Parathyroid adenoma (tissue), 2 donors: ENCODE measurements at regions not wholly inside any gene's neighbourhood (a gene's known extent, or its start where the extent isn't known, plus 50 kb on each side); places are given as distances from the start of the nearest gene placed in this dataset.

ENCODE experiments used
- H2AFZ ChIP-seq: fragments of 300-600 bp; sonication (generic); one replicate; pipeline ENCODE4 v1.7.0; 2017; ENCODE audit warnings: antibody characterized with exemption, mild to moderate bottlenecking
- H3K27ac ChIP-seq: fragments of 300-600 bp; sonication (generic); one replicate; pipeline ENCODE4 v1.7.0; 2017
- H3K27me3 ChIP-seq: fragments of 300-600 bp; sonication (generic); one replicate; pipeline ENCODE4 v1.7.0; 2017; ENCODE audit warnings: low read length; ENCODE audit not compliant: control insufficient read depth, insufficient read depth
- H3K36me3 ChIP-seq: fragments of 300-600 bp; sonication (generic); one replicate; pipeline ENCODE4 v1.7.0; 2017; ENCODE audit warnings: low read length; ENCODE audit not compliant: control insufficient read depth, insufficient read depth
- H3K4me1 ChIP-seq: fragments of 300-600 bp; sonication (generic); one replicate; pipeline ENCODE4 v1.7.0; 2017; ENCODE audit warnings: control low read depth
- H3K4me2 ChIP-seq: fragments of 300-600 bp; sonication (generic); one replicate; pipeline ENCODE4 v1.7.0; 2017; ENCODE audit warnings: low read length
- H3K4me3 ChIP-seq: fragments of 300-600 bp; sonication (generic); one replicate; pipeline ENCODE4 v1.7.0; 2017; ENCODE audit warnings: low read depth, low read length
- H3K79me2 ChIP-seq: fragments of 300-600 bp; sonication (generic); one replicate; pipeline ENCODE4 v1.7.0; 2017; ENCODE audit warnings: control low read depth
- H3K9ac ChIP-seq: fragments of 300-600 bp; sonication (generic); one replicate; pipeline ENCODE4 v1.7.0; 2017; ENCODE audit warnings: mild to moderate bottlenecking
- H3K9me3 ChIP-seq: fragments of 300-600 bp; sonication (generic); one replicate; pipeline ENCODE4 v1.7.0; 2017; ENCODE audit warnings: low read length; ENCODE audit not compliant: control insufficient read depth
- CTCF ChIP-seq: fragments of 300-600 bp; sonication (generic); IDR thresholded peaks from one replicate; pipeline ENCODE4 v1.7.0; 2017; ENCODE audit warnings: antibody characterized with exemption, mild to moderate bottlenecking
- donor health status: primary hyperparathyroidism.

- H3K9ac ChIP-seq: no peak overlapping the region
- no peak overlapping the region for H3K27ac ChIP-seq
- H3K4me2 ChIP-seq: no peak overlapping the region
- TF ChIP-seq CTCF: no peak
- H2AFZ ChIP-seq: no peak overlapping the region
- no peaks in the 10 kb centered on the region for H3K4me1 ChIP-seq
- no peaks in the 10 kb centered on the region for H3K36me3 ChIP-seq
- no peak overlapping the region for H3K4me3 ChIP-seq
- H3K9me3 ChIP-seq: no peaks in the 10 kb centered on the region
- no peaks in the 10 kb centered on the region for H3K79me2 ChIP-seq
- no peaks in the 10 kb centered on the region for H3K27me3 ChIP-seq
Measured at GRCh38 chr2:59882279-59882678, 671.2 kb downstream of the BCL11A start.

- no peak overlapping the region for H3K27ac ChIP-seq
- H3K79me2 ChIP-seq: no peaks in the 10 kb centered on the region
- no peaks in the 10 kb centered on the region for H3K36me3 ChIP-seq
- no peaks in the 10 kb centered on the region for H3K27me3 ChIP-seq
- H3K4me3 ChIP-seq: no peak overlapping the region
- H3K4me1 ChIP-seq: no peaks in the 10 kb centered on the region
- H3K4me2 ChIP-seq: no peak overlapping the region
- no peak overlapping the region for H3K9ac ChIP-seq
- no peaks in the 10 kb centered on the region for H3K9me3 ChIP-seq
- no peak for TF ChIP-seq CTCF
- H2AFZ ChIP-seq: no peak overlapping the region
Measured at GRCh38 chr2:59881218-59881617, 672.2 kb downstream of the BCL11A start.

GRCh38 chr2:59879700-59880131 lies 673.7 kb downstream of the BCL11A start:
- H3K9me3 ChIP-seq: no peaks in the 10 kb centered on the region
- no peak for TF ChIP-seq CTCF
- no peaks in the 10 kb centered on the region for H3K36me3 ChIP-seq
- H3K79me2 ChIP-seq: no peaks in the 10 kb centered on the region
- H3K9ac ChIP-seq: no peak overlapping the region
- no peaks in the 10 kb centered on the region for H3K4me1 ChIP-seq
- H3K4me3 ChIP-seq: no peak overlapping the region
- H3K27ac ChIP-seq: no peak overlapping the region
- no peak overlapping the region for H2AFZ ChIP-seq
- no peaks in the 10 kb centered on the region for H3K27me3 ChIP-seq
- H3K4me2 ChIP-seq: no peak overlapping the region

- TF ChIP-seq CTCF: no peak
- Histone ChIP-seq H3K9ac (no peak overlapping the region), H3K27me3 (no peaks in the 10 kb centered on the region), H3K27ac (no peak overlapping the region), H3K4me1 (no peaks in the 10 kb centered on the region), H3K36me3 (no peaks in the 10 kb centered on the region), H2AFZ (no peak overlapping the region), H3K79me2 (no peaks in the 10 kb centered on the region), H3K4me2 (no peak overlapping the region), H3K9me3 (no peaks in the 10 kb centered on the region), H3K4me3 (no peak overlapping the region)
Measured at GRCh38 chr2:59875836-59876235, 677.6 kb downstream of the BCL11A start.

GRCh38 chr2:59874971-59875755 lies 678.3 kb downstream of the BCL11A start:
- no peaks in the 10 kb centered on the region for H3K27me3 ChIP-seq
- H2AFZ ChIP-seq: no peak overlapping the region
- H3K4me2 ChIP-seq: no peak overlapping the region
- H3K9me3 ChIP-seq: no peaks in the 10 kb centered on the region
- H3K9ac ChIP-seq: no peak overlapping the region
- H3K36me3 ChIP-seq: no peaks in the 10 kb centered on the region
- H3K4me1 ChIP-seq: no peaks in the 10 kb centered on the region
- H3K4me3 ChIP-seq: no peak overlapping the region
- TF ChIP-seq CTCF: no peak
- H3K27ac ChIP-seq: no peak overlapping the region
- H3K79me2 ChIP-seq: no peaks in the 10 kb centered on the region
